ENCODE measurements at regions not wholly inside any gene's neighbourhood (a gene's known extent, or its start where the extent isn't known, plus 50 kb on each side); places are given as distances from the start of the nearest gene placed in this dataset.

- no peak for DNase-seq
- H3K4me3 ChIP-seq (ENCODE audit: low read depth, low read length), result no peak overlapping the region
- no peaks in the 10 kb centered on the region for H3K27me3 ChIP-seq
- H3K4me1 ChIP-seq, result no peaks in the 10 kb centered on the region
- no peak for TF ChIP-seq CTCF (IDR thresholded peaks at IDR 0.05; ENCODE audit: low read depth, low read length)
- no peaks in the 10 kb centered on the region for H3K36me3 ChIP-seq
- H3K9me3 ChIP-seq, result no peaks in the 10 kb centered on the region
Observed at GRCh38 chr10:117470733-117471132, 71.8 kb upstream of the EMX2 start.

- TF ChIP-seq CTCF (IDR thresholded peaks at IDR 0.05; ENCODE audit: low read depth, low read length), result no peak
- no peaks in the 10 kb centered on the region for H3K27me3 ChIP-seq
- DNase-seq, result no peak
- H3K4me1 ChIP-seq, result no peaks in the 10 kb centered on the region
- H3K9me3 ChIP-seq, result no peaks in the 10 kb centered on the region
- H3K4me3 ChIP-seq (ENCODE audit: low read depth, low read length), result no peak overlapping the region
- no peaks in the 10 kb centered on the region for H3K36me3 ChIP-seq
Observed at GRCh38 chr10:117468665-117469064, 73.9 kb upstream of the EMX2 start.

GRCh38 chr10:117464176-117464575 lies 78.4 kb upstream of the EMX2 start:
- Histone ChIP-seq H3K36me3 (no peaks in the 10 kb centered on the region), H3K4me1 (no peaks in the 10 kb centered on the region), H3K9me3 (no peaks in the 10 kb centered on the region; the same call in 1 of the 2 replicates), H3K4me3 (ENCODE audit: low read depth, low read length) (no peak overlapping the region), H3K27me3 (no peaks in the 10 kb centered on the region)
- no peak for TF ChIP-seq CTCF (IDR thresholded peaks at IDR 0.05; ENCODE audit: low read depth, low read length)
- DNase-seq, result no peak

- Histone ChIP-seq H3K36me3 (no peaks in the 10 kb centered on the region), H3K4me3 (ENCODE audit: low read depth, low read length) (no peak overlapping the region), H3K4me1 (no peaks in the 10 kb centered on the region), H3K27me3 (no peaks in the 10 kb centered on the region), H3K9me3 (no peaks in the 10 kb centered on the region; the same call in 1 of the 2 replicates)
- no peak for DNase-seq
- TF ChIP-seq CTCF (IDR thresholded peaks at IDR 0.05; ENCODE audit: low read depth, low read length), result no peak
Observed at GRCh38 chr10:117463545-117463920, 79.0 kb upstream of the EMX2 start.

GRCh38 chr10:117462816-117463544 lies 79.6 kb upstream of the EMX2 start:
- Histone ChIP-seq H3K36me3 (no peaks in the 10 kb centered on the region), H3K27me3 (no peaks in the 10 kb centered on the region), H3K4me3 (ENCODE audit: low read depth, low read length) (no peak overlapping the region), H3K4me1 (no peaks in the 10 kb centered on the region), H3K9me3 (no peaks in the 10 kb centered on the region; the same call in 1 of the 2 replicates)
- DNase-seq, result no peak
- no peak for TF ChIP-seq CTCF (IDR thresholded peaks at IDR 0.05; ENCODE audit: low read depth, low read length)

GRCh38 chr10:117462424-117462792 lies 80.1 kb upstream of the EMX2 start:
- no peaks in the 10 kb centered on the region for H3K36me3 ChIP-seq
- no peaks in the 10 kb centered on the region for H3K27me3 ChIP-seq
- no peak overlapping the region for H3K4me3 ChIP-seq (ENCODE audit: low read depth, low read length)
- DNase-seq, result no peak
- no peaks in the 10 kb centered on the region for H3K4me1 ChIP-seq
- no peaks in the 10 kb centered on the region; the same call in 1 of the 2 replicates for H3K9me3 ChIP-seq
- TF ChIP-seq CTCF (IDR thresholded peaks at IDR 0.05; ENCODE audit: low read depth, low read length), result no peak

All from BE2C (cell line).